ENCODE measurements at regions not wholly inside any gene's neighbourhood (a gene's known extent, or its start where the extent isn't known, plus 50 kb on each side); places are given as distances from the start of the nearest gene placed in this dataset.

DNA sequence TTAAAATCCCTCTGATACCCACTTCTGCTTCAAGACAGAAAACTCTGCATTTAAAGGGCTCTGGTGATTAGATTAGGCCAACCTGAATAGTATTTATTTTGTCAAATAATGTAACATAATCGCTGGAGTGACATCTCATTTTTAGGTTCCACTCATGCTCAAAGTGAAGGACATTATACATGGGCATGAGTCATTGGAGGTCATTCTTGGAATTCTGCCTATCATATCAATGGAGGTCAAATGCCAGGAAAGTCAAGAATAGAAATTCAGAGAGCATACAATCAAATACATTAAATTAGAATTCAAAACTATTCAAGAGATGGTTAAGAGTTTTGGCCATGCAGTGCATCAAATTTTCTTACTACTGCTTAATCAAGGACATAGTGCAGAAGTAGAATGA lies 50.8 kb upstream of the PRSS1 start:
- intact Hi-C loops (cut with DNase I): no loop called here
- no peak for DNase-seq

DNA sequence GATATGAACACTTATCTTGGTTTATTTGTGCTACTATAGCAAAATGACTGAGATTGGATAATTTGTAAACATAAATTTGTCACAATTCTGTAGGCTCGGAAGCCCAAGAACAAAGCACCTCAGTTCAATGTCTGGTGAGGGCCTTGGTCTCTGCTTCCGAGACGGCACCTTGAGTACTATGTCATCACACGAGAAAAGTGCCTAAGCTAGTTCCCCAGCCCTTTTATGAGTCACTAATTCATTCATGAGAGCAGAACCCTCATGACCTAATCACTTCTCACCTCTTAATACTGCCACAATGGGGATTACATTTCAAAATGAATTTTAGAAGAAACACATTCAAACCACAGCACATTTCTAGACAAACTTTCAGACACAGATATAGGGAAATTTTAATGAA lies 52.0 kb upstream of the PRSS1 start:
- intact Hi-C loops (cut with DNase I): no loop called here
- DNase-seq: no peak

DNA sequence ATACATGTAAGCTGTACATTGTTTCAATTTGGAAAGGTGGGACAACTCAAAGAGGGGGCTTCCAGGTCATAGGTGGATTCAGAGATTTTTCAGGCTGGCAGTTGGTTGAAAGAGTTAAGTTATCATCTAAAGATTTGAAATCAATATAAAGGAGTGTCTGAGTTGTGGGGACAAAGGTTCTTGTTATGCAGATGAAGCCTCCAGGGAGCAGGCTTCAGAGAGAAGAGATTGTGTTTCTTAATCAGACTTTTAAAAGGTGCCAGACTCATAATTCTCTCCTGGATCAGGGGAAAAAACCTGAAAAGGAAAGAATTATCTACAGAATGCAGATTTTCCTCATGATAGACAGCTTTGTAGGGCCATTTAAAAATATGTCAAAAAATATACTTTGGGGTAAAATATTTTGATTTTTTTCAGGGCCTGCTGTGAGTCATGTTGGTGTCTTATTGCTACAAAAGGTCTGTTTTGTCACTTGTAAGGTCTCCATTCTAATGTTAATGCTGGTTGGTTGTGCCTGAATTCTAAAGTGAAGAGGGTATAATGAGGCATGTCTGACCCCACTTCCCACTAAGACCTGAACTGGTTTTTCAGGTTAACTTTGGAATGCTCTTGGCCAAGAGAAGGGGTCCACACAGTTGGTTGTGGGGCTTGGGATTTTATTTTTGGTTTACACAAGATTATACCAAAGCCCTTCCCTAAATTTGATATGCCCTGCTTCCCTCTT lies 52.7 kb upstream of the PRSS1 start:
- no peak for DNase-seq
- intact Hi-C loops (cut with DNase I): no loop called here

DNA sequence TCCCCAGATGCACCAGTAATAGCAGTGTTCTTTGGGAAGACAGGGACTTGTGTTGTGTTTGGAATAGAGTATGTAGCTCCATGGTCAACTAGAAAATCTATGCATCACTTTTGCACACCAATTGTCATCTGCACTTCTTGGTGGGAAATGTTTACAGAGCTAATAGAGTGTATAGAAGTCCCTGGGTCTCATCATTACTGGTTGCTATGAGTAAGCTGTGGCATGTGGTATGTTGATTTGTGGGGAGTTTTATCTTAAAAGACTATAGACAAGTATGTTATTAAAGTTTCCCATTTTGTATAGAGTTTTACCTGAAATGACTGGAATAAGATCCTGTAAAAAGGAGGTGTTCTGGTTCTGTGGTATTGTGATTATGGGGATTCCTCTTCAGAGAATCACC lies 55.4 kb upstream of the PRSS1 start:
- DNase-seq: no peak
- intact Hi-C loops (cut with DNase I): no loop called here

DNA sequence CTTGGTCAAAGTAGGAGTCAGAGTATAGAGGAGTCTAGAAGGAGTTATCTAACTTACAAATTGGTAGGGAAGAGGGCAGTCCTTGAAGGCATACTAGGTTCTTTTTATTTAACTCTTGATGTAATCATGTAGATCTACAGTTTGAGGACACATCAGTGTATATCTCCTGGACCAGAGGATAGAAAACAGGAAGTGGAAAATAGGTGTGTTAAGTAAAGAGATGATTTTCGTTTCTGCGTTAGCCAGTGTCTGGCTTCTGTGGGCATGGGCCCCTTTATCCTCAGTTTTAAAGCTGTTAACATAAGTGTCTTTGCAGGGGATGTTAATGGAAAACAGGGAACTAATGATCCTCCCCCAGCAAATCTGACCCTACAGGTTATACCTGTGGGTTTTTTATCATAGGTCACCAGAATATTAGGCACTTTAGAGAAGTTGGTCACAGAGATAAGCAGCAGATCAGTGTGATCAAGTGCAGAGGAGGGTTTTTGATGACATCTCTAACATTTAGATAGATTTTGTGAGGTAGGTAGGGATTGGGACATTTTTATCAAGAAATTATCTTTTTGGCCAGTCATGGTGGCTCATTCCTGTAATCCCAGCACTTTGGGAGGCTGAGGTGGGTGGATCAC lies 58.6 kb upstream of the PRSS1 start:
- intact Hi-C loops (cut with DNase I): no loop called here
- no peak for DNase-seq

DNA sequence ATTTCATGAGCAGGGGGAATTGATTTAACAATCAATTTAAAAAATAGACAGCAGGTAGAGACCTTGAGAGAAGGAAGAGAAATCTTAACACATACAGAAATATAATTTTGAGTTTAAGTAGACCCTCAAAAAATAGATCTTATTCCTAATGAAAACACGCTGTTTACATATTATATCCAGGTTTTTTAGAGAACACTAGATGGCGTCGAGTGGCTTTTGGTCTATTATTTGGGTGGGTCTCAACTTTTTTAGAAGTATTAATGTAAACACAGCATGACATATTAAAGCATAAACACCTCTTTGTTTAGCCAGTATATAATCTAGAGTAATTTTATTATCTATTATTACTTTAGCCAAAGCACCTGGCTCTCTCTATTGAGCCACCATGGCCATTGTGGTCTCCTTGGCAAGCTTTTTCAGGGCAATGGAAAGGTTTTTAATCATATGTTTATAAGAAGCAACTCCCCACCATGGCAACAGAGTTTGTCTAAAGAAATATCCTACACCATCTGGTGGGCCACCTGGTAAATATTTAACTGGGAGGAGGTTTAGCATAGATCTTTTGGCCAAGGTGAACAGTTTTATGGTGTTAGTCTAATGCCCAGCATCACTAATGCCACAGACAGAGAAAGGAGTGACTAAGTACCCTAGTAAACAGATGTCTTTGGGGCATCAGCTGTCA lies 59.7 kb upstream of the PRSS1 start:
- intact Hi-C loops (cut with DNase I): no loop called here
- DNase-seq: no peak

DNA sequence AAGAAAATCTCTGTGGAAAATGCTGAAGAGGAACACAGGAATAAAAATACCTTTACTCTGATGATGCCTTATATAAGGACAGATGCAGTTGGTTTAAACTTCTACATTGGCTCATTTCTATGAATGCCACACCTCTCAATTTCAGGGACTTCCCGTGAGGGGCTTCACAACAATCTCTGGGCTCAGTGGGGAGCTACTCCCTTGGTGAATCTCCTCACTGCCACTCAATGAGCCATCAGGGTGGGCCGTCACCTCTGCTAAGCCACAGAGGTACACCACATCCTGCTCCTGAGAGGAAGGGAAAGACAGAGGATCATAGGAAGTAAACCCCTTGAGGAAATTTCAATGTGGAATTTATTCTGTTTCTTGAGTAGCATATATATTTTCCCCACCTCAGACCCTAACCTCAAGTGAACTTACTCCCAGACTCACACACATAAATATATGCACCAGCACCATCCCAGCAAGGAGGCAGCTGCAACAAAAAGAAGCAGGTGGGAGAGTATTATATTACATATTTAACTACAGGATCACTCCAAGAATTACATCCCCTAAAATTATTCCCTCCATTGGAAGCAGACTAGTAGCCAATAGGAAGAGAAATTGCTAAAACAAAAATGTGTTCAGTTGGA lies 63.3 kb upstream of the PRSS1 start:
- intact Hi-C loops (cut with DNase I): no loop called here
- DNase-seq: no peak

DNA sequence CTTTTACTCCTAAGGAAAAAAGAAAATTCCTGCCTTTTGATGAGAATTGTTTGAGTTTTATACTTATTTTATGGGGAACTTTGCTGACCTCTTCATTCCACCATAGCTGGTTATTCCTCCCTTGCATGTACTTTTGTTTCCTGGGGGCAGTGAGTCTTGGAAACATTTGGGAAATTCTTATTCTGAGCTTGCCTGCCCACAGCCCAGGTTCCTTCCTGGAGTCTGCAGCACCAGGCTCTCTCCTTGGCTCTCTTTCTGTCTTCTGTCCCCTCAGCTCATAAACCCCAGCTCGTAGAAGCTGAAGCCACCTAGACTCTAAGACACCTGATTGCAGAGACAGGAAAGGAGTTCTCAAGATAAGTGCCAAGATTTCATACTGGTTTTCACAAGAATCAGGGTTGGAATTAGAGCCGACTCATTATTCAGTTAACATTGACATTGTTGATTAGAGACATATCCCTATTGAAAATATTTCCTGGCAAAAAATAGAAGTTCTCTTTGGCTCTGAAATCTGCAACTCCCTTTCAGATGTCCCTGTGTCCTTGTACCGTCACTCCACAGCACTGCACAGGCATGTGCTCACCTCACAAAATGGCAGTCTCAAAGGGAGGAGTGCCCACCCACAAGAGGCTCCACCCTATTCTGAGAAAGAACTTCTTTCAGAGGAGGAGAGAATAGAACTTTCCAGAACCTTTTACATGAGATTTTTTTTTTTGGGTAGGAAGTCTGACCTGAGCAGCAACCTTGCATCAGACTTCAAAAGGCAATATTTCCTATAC lies 67.8 kb upstream of the PRSS1 start:
- intact Hi-C loops (cut with DNase I): no loop called here
- no peak for DNase-seq

DNA sequence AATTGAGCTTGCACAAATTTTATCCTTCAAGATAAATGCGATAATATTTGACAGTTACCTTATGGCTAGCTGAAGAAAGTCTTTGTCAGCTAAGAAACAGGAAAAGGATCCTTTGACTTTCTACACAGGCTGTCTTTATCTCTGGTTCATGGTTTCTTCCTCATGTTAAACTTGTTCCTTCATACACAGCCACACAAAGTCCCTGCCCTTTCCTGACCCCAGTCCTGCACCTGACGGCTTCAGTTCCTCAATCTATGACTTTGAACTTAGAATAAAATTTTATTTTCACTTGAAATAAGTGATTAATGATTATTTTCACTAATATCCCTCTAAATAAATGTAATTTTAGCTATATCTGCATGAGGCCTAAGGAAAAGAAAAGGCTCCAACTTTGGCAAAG lies 77.8 kb upstream of the PRSS1 start:
- intact Hi-C loops (cut with DNase I): no loop called here
- no peak for DNase-seq

DNA sequence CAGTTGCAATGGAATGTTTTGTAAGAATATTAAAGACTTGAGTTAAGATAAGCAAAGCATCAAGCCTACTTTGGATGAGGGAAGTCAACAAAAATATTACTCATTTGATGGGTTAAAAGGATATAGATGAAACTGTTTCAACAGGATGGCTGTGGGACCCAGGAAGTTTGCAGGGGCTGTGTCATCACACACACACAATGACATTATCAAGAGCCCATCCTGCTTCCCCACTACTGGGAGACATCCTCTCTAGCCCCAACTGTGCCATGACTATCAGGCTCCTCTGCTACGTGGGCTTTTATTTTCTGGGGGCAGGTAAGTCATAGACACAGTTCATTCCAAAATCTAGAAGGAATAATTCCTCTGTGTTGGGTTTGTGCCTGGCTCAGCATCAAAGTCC lies 78.8 kb upstream of the PRSS1 start:
- intact Hi-C loops (cut with DNase I): no loop called here
- no peak for DNase-seq

DNA sequence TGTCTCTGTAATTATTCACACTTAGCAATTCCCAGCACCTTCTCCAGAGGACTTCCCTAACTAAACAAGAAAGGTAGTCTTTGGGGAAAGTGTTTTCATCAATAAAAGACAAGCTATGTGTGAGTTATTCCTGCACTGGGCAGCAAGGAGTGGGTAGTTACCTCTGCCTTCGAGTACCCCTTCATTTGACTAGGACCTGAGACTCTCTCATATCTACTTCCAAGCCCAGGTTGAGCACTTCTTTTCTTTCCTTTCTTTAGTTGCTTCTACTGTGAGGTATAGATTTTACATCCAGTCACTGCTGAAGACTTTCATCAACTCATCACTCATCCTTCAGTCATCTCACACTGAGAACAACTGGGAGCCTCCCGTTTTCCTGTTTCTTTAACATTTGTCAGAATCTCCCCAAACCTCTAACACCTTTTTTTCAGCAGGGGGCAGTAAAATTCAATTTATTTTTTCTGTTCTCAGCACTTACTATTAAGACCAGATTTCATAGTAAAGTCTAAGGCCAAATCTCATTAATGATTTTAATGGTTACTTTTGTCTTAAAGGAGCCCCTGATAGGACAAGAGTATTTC lies 80.1 kb upstream of the PRSS1 start:
- intact Hi-C loops (cut with DNase I): no loop called here
- no peak for DNase-seq

DNA sequence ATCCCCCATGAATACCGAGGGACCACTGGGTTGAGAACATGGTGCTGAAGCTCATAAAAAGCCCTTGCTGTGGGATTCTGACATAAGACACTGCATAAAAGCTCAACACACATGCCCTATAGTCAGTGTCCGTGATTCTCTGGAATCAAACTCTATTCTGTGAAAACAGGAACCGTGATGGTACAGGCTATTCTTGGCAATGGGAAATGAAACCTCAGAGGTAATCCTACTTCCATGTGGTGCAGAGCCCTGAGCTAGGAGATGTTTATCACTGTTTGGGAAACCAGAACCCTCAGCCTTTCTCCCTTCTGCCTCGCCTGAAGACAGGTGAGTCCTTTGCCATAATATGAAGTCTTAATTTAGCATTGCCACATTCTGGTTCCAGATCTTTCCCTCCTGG lies 80.8 kb upstream of the PRSS1 start:
- DNase-seq: peak in 2 of 42 donors; percentile 4 to 21
- intact Hi-C loops (cut with DNase I): no loop called here

DNA sequence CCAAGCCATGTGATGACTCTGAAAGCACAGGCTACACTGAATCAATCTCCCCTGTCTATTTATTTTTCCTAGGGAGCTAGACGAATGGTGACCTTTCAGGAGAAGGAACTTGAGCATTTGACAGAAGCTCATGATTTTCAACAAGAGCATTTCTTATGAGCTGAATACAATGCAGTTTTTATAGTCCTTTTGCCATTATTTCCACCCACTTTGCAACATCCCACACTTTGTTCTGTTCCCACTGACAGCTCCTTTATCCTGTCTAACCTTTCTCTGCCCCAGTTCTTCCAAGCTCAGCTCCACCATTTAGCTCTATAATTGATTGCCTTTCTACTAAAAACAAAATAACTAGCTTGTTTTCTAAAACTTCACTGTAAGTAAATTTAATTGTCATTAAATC lies 91.9 kb upstream of the PRSS1 start:
- DNase-seq: peak in 7 of 42 donors; percentile 26 to 68 (median 46)
- intact Hi-C loops (cut with DNase I): no loop called here

DNA sequence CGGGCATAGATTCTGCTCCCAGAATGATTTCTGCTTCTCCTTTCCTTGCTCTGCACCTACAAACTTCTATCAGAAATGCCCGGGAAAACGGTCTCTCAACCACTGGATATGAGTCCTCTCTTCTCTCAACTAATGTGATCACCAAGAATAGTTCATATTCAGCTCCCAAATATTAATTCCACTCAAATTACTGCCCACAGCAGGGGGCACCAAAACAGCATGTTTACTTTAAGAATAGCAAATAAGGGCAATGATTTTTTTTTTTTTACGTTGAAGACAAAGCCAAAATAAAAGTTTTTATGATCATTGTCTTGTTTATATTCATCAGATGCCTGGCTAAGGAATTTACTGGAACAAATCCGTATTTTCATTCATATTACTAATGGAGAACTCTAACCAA lies 94.9 kb upstream of the PRSS1 start:
- intact Hi-C loops (cut with DNase I): no loop called here
- DNase-seq: no peak

DNA sequence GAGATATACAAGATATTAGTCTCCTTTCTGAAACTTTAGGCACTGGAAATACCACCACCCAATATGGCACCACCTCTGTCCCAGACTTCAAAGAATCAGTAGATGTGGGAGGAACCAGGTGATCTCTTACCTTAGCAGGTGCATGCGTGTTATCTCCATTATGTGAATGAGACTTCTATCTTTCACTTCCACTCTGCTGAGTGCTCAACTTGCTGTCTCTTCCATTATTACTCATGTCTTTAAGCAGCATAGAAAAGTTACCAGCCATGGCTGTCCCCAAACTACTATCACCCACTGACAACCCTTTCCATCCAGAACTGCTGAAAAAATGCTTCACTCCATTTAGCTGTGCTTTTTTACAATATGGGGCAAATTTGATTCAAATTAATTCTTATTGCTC lies 101.5 kb upstream of the PRSS1 start:
- intact Hi-C loops (cut with DNase I): no loop called here
- no peak for DNase-seq

DNA sequence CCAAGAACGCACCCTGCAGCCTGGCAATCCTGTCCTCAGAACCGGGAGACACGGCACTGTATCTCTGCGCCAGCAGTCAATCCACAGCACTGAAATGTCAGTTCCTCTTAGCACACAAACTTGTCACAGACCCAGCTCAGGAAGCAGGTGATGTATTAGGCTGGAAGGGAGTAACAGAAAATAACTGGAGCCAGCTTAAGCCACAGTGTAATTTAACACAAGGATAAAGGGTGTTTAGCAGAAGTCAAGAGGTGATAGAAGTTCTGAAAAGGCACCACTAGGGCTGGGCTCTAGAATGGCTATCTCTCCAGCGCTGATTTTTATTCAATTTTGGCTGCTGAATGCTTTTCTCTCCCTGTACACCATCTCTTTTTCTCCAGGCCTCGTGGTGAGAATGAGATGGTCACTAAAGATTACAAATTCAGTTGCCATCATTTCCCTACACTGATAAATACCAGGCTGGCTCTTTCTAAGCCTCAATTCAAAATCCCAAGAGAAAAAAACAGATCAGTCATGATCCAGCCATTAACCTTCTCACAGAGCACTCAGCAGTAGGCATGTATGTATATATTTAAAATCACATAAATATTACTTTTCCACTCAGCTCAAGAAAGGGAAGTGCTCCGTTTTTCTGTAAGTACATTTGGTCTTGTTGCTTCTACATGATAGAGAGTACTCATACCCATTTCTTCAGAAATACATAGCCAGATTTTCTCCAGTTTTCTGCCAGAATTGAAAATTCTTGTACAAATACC lies 102.7 kb upstream of the PRSS1 start:
- no peak for DNase-seq
- intact Hi-C loops (cut with DNase I): no loop called here

DNA sequence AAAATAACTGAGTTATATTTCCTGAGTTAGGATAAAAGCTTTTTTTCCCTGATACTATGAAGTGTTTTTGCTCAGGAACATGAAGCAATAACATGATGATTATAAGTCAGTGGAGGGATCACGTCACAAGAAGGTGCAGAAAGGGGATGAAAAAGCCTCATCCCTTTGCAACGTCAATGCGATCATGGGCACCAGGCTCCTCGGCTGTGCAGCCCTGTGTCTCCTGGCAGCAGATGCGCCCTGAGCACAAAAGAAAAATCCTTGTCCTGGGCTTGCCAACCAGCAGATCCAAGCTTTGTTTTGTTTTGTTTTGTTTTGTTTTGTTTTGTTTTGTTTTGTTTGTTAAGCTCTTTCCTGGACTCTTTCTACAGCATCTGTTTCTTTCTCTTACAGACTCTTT lies 103.5 kb upstream of the PRSS1 start:
- intact Hi-C loops (cut with DNase I): no loop called here
- DNase-seq: no peak

DNA sequence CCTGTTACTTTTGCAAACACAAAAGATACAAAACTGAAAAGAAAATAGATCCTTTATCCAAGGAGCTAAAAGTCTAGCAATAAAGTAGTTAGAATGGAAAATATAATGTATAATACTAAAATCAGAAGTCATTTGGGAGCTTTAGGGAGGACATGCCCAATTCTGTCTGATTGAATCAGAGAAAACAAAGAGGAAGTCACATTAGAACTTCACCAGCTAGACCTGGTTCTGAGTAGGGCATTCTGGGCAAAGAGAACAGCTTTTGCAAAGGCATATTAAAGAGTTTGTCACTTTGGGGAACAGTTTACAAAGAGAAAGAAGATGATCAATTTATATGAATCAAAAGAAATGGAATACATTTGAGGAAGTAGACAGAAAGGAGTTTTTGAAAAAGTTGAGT lies 107.0 kb upstream of the PRSS1 start:
- DNase-seq: no peak
- intact Hi-C loops (cut with DNase I): no loop called here
